ENCODE measurements at regions not wholly inside any gene's neighbourhood (a gene's known extent, or its start where the extent isn't known, plus 50 kb on each side); places are given as distances from the start of the nearest gene placed in this dataset.

DNA sequence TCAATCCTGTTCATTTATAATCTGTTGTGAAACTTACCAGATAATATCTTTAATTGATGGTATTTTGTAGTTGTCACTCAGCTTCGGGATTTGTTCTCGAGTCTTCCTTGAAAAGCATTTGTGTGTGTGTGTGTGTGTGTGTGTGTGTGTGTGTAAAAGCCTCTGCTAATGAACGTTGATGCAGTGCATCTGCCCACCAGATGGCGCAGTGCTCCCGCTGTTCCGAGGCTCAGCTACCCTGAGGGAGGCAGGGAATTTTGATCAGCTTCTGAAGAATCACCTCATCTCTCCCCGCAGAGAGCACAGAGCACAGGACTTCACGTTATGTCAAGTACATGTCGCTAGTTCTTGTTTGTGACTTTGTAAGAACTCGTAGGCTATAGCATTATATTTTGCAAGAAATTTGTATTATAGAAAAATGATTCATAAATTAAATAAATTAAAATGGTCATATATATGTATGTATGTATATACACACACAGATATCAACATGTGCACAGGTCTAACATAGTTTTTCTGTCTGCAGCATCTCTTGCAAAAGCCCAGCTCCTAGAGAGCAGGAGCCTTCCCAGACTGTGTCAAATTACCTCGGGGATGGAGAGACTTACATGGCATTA, 316.7 kb upstream of the IGFBP7 start:
- TF ChIP-seq, protein P1, sequence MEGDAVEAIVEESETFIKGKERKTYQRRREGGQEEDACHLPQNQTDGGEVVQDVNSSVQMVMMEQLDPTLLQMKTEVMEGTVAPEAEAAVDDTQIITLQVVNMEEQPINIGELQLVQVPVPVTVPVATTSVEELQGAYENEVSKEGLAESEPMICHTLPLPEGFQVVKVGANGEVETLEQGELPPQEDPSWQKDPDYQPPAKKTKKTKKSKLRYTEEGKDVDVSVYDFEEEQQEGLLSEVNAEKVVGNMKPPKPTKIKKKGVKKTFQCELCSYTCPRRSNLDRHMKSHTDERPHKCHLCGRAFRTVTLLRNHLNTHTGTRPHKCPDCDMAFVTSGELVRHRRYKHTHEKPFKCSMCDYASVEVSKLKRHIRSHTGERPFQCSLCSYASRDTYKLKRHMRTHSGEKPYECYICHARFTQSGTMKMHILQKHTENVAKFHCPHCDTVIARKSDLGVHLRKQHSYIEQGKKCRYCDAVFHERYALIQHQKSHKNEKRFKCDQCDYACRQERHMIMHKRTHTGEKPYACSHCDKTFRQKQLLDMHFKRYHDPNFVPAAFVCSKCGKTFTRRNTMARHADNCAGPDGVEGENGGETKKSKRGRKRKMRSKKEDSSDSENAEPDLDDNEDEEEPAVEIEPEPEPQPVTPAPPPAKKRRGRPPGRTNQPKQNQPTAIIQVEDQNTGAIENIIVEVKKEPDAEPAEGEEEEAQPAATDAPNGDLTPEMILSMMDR (conservative IDR thresholded peaks at IDR 0.05) = peak; percentile 88
- TF ChIP-seq ZFX (IDR thresholded peaks at IDR 0.05) = no peak
